ENCODE measurements at regions not wholly inside any gene's neighbourhood (a gene's known extent, or its start where the extent isn't known, plus 50 kb on each side); places are given as distances from the start of the nearest gene placed in this dataset.

DNA sequence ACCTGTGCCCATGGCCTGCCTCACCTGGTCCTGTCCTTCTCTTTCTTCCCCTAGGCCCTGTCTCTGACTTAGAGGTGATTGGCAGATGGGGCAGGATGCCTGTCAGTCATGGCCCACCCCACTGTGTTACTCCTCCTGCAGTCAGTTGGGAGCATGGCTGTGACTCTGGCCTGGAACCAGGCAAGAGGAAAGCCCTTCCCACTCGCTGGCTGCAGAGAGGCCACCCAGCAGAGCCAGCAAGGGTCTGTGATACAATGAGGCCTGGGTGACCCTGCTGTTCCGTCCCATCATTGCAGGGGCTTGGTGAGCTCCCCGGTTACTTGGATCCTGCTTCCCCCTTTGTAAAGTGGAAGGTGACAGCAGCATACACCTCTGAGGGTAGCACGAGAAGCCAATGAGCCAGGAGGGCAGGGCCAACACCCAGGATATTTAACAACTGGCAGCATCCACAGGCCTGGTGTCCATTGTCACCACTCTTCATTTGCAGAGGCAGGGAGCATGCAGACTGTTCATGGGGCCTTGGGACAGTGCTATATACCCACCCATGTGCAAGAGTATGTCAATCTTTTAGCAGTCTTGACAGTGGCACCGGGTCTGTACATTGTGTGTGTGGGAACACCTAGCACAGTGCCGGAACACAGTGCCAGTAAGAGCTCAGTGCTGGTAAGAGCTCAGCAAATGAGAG lies 191.0 kb upstream of the C1orf174 start:
- no peak for DNase-seq

- no peak for DNase-seq
Observed at GRCh38 chr1:4091996-4092395, 191.9 kb upstream of the C1orf174 start.

DNA sequence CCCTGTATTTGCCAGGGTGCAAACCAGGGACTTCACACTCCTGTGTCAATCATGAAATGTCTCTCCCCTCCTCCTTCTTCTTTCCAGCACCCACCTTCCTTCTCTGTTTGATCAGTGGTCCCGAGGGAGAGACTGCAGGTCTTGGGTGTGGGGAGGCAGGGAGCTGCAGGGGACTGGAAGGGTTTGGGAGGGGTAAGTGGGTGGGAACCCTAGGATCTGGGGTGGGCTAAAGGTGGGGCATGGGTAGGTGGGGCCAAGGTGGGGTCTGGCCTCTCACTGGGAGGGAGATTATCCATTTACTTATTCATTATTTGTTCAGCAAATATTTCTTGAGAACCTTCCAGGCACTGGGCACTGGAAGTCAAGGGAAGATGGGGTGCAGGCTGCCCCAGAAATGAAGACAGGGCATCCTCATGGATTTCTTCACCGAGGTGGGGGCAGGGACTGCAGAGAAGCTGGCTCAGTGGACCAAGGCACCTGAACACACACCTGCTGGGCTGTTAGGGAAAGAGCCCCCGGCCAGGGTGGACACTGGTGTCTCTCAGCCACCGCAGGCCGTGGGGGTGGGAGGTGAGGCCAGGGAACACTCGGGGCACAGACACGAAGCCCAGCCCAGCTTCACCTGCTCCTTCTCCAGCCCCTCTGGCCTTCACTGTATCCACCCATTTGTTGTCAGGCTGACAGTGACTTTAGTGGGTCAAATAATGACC lies 193.9 kb upstream of the C1orf174 start:
- no peak for DNase-seq

DNA sequence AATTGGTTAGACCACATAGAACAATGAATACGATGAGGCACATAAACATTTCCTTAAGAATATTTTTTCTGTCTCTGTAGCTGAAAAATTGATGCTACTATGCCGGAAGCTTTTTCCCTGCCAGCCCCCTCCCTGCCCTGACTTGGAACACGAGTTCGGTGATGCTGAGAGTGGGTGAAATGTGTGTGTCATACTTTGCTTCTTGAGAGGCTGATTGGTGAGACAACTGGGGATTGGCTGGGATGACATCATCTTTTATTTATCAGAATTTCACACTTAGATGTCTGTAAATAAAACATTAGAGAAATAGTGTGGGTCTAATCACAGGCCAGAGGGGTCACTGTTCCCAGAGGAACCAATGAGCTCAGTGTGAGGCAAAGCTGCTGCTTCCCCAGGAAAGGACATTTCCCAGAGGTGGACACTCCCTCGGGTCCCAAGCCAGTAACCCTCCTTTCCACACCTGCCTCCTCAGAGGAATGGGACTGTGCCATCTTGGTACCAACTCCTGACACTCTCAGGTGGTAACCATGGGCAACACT lies 195.4 kb upstream of the C1orf174 start:
- no peak for DNase-seq

DNA sequence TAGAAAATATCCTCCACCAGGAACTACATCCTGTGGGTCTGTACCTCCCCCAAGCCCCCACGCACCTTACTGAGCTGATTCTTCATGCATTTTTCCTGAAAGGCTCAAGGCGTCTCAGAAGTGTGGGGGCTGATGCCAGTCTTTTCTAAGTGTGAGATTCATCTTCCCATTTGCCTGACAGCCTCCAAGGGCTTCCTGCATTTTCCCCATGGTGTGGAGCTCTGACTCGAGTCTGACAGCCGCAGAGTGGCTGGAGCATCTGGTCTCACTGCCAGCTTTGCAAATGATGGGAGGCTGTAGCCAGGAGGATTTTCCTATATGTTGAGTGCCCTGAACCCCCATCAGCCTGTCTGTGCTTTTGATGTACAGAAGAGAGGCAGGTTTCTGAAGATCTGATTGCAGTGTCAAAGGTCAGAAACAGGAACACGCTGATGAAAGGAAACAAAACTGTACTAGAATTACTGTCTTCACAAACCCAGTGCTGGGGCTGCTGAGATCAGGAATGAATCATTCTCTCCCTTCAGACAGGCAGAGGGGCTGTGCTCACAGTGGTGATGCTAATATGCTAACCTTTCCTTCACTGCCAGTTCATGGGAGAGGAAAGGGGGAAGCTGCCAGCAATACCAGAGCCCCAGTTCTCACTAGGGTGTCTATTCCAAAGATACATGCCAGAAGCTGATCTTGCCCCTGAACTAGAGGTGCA lies 201.5 kb upstream of the C1orf174 start:
- no peak for DNase-seq

DNA sequence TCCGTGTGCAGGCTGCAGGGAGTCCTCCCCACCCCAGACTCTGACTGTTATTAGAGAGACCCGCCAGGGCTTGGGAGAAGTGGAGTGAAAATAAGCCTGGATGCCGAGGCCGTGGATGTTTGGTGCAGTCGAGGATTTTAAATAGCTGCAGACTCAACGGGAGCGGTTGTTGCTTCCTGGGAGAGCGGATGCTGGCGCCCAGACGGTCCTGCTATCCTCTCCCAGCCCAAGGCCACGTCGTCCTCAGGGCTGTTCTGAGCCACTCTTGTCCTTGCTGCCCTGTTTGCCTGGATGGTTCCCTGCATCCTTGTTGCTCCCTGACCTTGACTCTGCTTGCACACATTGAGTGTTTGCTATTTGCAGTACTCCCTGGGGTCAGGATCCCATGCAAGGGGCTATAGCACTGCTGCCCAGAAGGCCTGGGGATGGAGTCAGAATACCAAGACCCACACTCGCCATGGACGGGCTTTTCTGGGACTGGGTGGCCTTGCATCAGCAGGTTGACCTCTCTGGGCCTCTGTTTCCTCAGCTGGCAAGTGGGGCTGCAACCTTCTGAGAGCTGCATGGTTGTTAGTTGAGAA lies 205.3 kb upstream of the C1orf174 start:
- DNase-seq, result no peak

DNA sequence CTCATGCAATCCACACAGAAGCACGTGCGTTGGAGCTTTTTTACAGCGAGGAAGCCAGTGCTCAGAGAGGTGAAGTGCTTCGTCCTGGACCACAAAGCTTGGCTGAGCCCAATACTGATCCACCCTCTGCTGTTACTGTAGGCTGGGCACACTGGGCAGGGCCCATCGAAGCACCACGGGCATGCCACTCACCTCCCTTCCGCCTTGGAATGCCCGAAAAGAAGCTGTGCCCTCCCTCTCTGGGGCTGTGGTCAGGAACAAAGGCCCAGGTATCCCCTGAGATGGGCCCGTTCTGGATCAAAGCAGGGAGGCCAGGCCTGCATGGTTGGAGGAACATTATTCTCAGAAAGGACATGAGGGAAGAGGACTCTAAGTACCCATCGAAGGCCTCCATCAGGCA lies 206.7 kb upstream of the C1orf174 start:
- DNase-seq, result no peak

DNA sequence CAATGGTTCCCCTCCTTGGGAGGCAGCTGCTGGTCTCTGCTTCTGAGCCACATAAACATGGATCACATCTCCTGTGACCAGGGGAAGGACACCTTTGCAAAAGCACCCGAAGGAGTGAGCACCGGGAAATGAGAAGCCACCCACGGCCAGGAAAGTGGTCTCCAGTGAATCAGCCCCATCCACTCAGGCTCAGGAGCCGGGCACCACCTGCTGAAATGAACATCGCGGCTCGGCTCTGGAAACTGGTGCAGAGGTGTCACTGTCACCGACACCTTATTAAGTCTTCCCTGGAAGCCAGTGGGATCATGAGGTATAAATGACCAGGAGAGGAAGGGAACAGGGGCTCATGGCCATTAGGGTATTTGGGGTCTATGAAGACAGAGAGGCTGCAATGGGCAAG lies 207.2 kb upstream of the C1orf174 start:
- no peak for DNase-seq

- no peak for DNase-seq
Observed at GRCh38 chr1:4108331-4108730, 208.3 kb upstream of the C1orf174 start.

- DNase-seq, result no peak
Observed at GRCh38 chr1:4108758-4109627, 208.9 kb upstream of the C1orf174 start.

GRCh38 chr1:4109628-4109940 lies 209.5 kb upstream of the C1orf174 start:
- no peak for DNase-seq

GRCh38 chr1:4110888-4111287 lies 210.8 kb upstream of the C1orf174 start:
- no peak for DNase-seq

DNA sequence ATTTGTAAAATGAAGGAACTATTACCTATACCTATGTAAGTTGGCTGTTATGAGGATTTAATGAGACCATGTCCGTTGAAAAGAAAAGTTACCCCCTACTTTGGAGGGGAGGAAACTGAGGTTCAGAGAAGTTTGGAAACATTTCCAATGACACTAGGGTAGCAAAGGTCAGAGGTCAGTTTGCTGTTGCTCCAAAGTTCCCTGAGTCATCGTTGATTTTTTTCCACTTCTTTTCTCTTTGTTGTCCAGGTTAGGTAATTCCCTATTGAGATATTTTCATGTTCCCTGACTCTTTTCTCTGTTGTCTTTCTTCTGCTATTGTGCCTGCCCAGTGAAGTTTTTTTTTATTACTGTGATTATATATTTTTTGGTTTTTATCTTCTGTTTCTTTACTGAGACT lies 213.8 kb upstream of the C1orf174 start:
- DNase-seq, result no peak

DNA sequence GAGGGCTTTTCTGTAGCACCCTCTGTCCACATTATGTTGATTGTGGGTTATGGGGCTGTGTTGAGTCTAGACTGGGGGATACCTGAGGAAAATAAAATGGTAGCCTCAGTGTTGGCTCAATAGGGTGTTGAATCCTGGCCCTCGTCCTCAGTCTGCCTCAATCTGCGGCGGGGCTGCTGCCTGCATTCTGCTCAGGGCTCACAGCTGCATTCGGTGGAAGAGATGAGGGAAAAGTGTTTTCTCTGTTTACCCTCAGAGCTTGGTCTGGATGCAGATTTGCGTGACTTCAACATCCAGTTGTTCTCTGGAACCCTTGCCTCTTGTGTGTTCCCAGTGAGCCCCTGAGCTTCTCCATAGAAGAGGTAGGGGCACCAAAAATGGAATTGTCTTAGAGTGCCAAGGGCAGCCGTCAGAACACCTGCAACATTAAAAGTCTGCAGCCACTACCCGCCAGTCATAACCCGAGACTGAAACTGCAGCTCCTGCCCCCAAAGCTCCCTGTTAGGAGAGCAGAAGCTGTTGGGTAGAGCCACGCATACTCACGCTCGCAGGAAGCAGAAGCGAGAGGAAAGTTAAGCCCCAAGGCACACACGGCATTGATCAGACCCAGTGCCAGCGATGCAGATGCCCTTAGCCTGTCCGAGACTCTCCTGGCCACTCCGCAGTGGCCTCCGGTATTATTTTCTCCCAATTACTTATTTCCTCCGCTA lies 215.3 kb upstream of the C1orf174 start:
- DNase-seq, result no peak

- no peak for DNase-seq
Observed at GRCh38 chr1:4117196-4117595, 217.1 kb upstream of the C1orf174 start.

- DNase-seq, result no peak
Observed at GRCh38 chr1:4118746-4119515, 218.9 kb upstream of the C1orf174 start.

DNA sequence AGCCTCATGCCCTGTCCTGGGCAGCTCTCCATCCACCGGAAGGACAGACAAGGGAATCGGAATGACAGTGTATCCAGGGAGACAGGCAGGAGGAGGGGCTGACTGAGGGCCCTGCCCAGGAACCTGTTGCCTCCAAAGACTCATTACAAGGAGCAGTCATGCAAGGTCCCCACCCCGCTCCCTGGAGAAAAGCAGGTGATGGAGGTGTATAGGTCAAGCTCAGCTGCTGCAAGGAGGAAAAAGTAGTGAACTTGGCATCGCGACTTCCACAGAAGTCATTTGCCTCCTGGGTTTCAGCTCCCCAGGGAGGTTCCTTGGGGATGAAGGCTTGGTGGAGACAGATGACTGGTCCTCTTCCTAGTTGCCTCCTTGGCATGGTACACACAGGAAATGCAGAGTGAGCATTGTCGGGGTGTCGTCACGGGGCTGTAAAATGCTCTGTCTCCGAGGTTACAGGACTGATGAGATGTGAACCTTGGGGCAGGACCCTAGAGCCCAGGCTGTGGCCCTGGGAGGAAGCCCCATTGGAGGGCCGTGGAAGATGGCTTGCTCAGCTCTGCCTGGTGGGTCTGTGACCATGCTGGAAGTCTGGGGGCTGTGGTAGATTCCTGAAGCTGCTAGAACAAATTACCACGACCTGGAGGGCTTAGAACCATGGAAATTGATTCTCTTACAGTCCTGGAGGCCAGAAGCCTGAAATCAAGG lies 219.6 kb upstream of the C1orf174 start:
- no peak for DNase-seq

DNA sequence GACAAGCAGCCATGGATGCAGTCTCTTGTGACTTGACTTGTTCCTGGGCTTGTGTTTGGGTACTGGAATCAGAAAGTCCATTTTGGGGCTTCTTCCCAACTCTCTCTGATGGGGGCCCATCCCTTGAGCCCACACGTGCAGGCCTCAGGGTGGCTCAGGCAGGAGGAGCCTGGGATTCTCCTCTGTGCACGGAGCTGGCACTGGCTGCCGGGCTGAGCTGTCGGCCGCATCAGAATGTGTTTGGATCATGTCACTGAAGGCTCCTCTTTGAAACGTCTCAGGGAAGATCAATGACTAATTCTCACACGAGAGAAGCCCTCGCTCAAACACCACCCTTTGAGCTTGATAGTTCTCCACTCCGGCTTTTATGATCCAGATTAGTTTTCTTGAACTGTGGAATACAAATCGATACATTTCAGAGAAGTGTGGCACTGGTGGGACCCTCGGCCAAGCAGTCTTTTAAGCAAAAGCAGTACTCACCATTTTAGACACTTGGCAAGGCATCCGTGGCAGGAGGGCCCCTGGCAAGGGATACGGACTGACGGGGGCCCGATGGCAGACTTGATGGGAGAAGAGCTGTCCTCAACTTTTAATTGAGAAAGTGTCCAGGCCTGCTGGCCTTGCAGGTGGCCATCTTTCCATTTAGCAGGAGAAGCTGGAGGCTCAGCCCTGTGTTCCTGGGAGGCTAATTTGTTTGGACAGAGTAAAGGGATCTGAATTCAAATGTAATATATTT lies 220.7 kb upstream of the C1orf174 start:
- no peak for DNase-seq

- DNase-seq, result no peak
Observed at GRCh38 chr1:4121293-4121684, 221.2 kb upstream of the C1orf174 start.

All from suppressor macrophage (primary cell).